ENCODE measurements at regions not wholly inside any gene's neighbourhood (a gene's known extent, or its start where the extent isn't known, plus 50 kb on each side); places are given as distances from the start of the nearest gene placed in this dataset.

DNA sequence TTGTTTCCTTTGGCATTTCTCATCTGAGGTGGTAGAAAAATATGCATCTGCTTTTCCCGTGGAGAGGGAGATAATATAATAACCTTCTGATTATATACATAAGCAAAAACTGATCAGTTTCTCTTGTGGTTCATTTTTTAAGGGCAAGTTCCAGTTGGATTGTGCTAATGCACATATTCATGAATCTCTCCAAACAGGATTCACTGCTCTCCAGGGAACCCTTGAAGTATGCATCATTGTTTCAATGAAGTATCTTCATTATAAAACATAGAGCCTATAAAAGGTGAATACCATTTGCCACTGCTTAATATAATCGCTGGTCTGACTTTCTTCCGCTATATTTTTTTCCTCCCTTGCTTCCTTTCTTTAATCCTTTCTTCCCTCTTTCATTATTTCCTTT, 384.7 kb downstream of the FIGN start:
- TF ChIP-seq, protein P1, sequence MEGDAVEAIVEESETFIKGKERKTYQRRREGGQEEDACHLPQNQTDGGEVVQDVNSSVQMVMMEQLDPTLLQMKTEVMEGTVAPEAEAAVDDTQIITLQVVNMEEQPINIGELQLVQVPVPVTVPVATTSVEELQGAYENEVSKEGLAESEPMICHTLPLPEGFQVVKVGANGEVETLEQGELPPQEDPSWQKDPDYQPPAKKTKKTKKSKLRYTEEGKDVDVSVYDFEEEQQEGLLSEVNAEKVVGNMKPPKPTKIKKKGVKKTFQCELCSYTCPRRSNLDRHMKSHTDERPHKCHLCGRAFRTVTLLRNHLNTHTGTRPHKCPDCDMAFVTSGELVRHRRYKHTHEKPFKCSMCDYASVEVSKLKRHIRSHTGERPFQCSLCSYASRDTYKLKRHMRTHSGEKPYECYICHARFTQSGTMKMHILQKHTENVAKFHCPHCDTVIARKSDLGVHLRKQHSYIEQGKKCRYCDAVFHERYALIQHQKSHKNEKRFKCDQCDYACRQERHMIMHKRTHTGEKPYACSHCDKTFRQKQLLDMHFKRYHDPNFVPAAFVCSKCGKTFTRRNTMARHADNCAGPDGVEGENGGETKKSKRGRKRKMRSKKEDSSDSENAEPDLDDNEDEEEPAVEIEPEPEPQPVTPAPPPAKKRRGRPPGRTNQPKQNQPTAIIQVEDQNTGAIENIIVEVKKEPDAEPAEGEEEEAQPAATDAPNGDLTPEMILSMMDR (IDR thresholded peaks at IDR 0.05) = no peak
- TF ChIP-seq POLR2A (IDR thresholded peaks at IDR 0.05) = no peak
- 65% methylated on average over 3 of the region's 3 CpGs for WGBS (ENCODE audit: insufficient coverage, low coverage, low lambda C conversion rate, missing lambda C conversion rate)
- Histone ChIP-seq H3K4me1 (no peaks in the 10 kb centered on the region), H3K27ac (no peak overlapping the region), H3K9me3 (no peaks in the 10 kb centered on the region), H3K27me3 (no peaks in the 10 kb centered on the region), H3K4me3 (no peak overlapping the region), H3K36me3 (no peaks in the 10 kb centered on the region)
- no peak for ATAC-seq
- intact Hi-C loops (cut with DNase I) = loop anchor here in 1 of 2 donors (10.0 kb wide), 1 partner anchor 704 kb away; no protein-coding TSS in a partner anchor
- DNase-seq = no peak

DNA sequence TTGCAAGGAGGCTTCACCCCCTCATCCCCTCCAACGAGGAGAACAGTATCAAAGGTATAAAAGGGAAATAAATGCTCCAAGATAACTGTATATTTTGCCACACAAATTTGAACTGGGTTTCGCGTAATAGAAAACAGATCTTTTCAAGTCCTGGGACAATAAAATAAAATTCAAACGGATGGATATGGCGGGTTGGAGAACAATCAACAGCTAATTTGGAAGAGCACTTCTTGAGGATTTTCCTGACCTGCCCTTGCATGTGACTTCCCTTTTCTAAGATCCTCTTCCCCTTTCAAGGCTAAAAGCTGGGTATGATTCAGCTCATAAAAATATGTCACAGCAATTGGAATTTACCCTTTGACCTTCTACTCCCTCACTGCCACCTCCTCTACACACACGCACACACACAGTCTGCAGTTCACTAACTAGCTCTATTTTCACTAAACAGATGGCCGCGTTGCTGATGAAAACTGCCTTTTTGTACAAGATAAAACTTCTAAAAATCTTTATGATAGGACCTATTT, 386.9 kb downstream of the FIGN start:
- H3K4me3 ChIP-seq = no peak overlapping the region
- DNase-seq = no peak
- intact Hi-C loops (cut with DNase I) = no loop called here
- WGBS (ENCODE audit: insufficient coverage, low coverage, low lambda C conversion rate, missing lambda C conversion rate) = 45% methylated on average over 8 of the region's 8 CpGs
- no peaks in the 10 kb centered on the region for H3K4me1 ChIP-seq
- H3K27me3 ChIP-seq = no peaks in the 10 kb centered on the region
- no peak for TF ChIP-seq POLR2A (IDR thresholded peaks at IDR 0.05)
- TF ChIP-seq, protein P1 (IDR thresholded peaks at IDR 0.05) = no peak
- H3K27ac ChIP-seq = peak overlapping the region; percentile 21 to 42 (median 41)
- no peaks in the 10 kb centered on the region for H3K9me3 ChIP-seq
- peak; percentile 52 to 70 (median 66) for ATAC-seq
- no peaks in the 10 kb centered on the region for H3K36me3 ChIP-seq

GRCh38 chr2:163347982-163348856, 387.6 kb downstream of the FIGN start:
- H3K4me3 ChIP-seq = peak overlapping the region in 2 of 3 donors; percentile 12 to 33
- intact Hi-C loops (cut with DNase I) = no loop called here
- WGBS (ENCODE audit: insufficient coverage, low coverage, low lambda C conversion rate, missing lambda C conversion rate) = 36% methylated on average over 36 of the region's 46 CpGs

GRCh38 chr2:163345795-163346573, 389.8 kb downstream of the FIGN start:
- Histone ChIP-seq H3K27me3 (no peaks in the 10 kb centered on the region), H3K4me3 (no peak overlapping the region), H3K4me1 (no peaks in the 10 kb centered on the region), H3K27ac (no peak overlapping the region), H3K36me3 (no peaks in the 10 kb centered on the region), H3K9me3 (no peaks in the 10 kb centered on the region)
- no peak for DNase-seq
- no peak for TF ChIP-seq POLR2A (IDR thresholded peaks at IDR 0.05)
- TF ChIP-seq, protein P1 (IDR thresholded peaks at IDR 0.05) = peak; percentile 80 to 85 (median 82)
- peak; percentile 68 to 79 (median 70) for ATAC-seq
- 4% methylated on average over 6 of the region's 6 CpGs for WGBS (ENCODE audit: insufficient coverage, low coverage, low lambda C conversion rate, missing lambda C conversion rate)
- intact Hi-C loops (cut with DNase I) = no loop called here

More at GRCh38 chr2:163347982-163348856, 387.6 kb downstream of the FIGN start:
- Histone ChIP-seq H3K36me3 (no peaks in the 10 kb centered on the region), H3K9me3 (no peaks in the 10 kb centered on the region), H3K4me1 (no peaks in the 10 kb centered on the region), H3K27me3 (no peaks in the 10 kb centered on the region), H3K27ac (peak overlapping the region; percentile 21 to 42 (median 41))
- DNase-seq (peak; percentile 48 to 68 (median 50)), ATAC-seq (peak; percentile 78 to 90 (median 84))
- TF ChIP-seq POLR2A (IDR thresholded peaks at IDR 0.05) = no peak
- TF ChIP-seq, protein P1 (IDR thresholded peaks at IDR 0.05) = no peak
